Chondrocyte (in vitro differentiated cells): ENCODE measurements at regions not wholly inside any gene's neighbourhood (a gene's known extent, or its start where the extent isn't known, plus 50 kb on each side); places are given as distances from the start of the nearest gene placed in this dataset.

Experiments used
- DNase-seq: peaks from one replicate; pipeline ENCODE4 v3.0.0; 2021; ENCODE audit warnings: mixed read lengths, low spot score
- H3K27ac Mint-ChIP-seq: one replicate; pipeline ENCODE4 v1.8.0; 2021; ENCODE audit warnings: mild to moderate bottlenecking, moderate library complexity, mixed read lengths; ENCODE audit not compliant: unreplicated experiment
- H3K27me3 Mint-ChIP-seq: 2 replicates; pipeline ENCODE4 v1.8.0; 2021; ENCODE audit warnings: low read depth, mixed read lengths
- H3K36me3 Mint-ChIP-seq: 2 replicates; pipeline ENCODE4 v1.8.0; 2021; ENCODE audit warnings: low read depth, mixed read lengths
- H3K4me1 Mint-ChIP-seq: 2 replicates; pipeline ENCODE4 v1.8.0; 2021; ENCODE audit warnings: low read depth, mild to moderate bottlenecking, mixed read lengths
- H3K4me3 Mint-ChIP-seq: one replicate; pipeline ENCODE4 v1.8.0; 2021; ENCODE audit warnings: mild to moderate bottlenecking, moderate library complexity, mixed read lengths; ENCODE audit not compliant: unreplicated experiment
- H3K9me3 Mint-ChIP-seq: 2 replicates; pipeline ENCODE4 v1.8.0; 2021; ENCODE audit warnings: low read depth, mixed read lengths
- CTCF ChIP-seq: fragments of 200-600 bp; sonication (generic); IDR thresholded peaks from 2 replicates; pipeline ENCODE4 v1.5.0; 2021; ENCODE audit warnings: antibody characterized with exemption, mild to moderate bottlenecking, moderate library complexity

- Mint-ChIP-seq H3K4me3 (no peak overlapping the region), H3K36me3 (peaks cover 3% of the 10 kb centered on the region), H3K9me3 (peaks cover 17% of the 10 kb centered on the region), H3K27ac (no peak overlapping the region), H3K4me1 (peaks cover 6% of the 10 kb centered on the region), H3K27me3 (peaks cover 16% of the 10 kb centered on the region)
- no peak for TF ChIP-seq CTCF
- DNase-seq: peak; percentile 62
Observed at GRCh38 chr16:86025706-86026105, 126.7 kb downstream of the IRF8 start.

GRCh38 chr16:86026171-86026910 is 127.4 kb downstream of the IRF8 start:
- Mint-ChIP-seq H3K27me3 (peaks cover 18% of the 10 kb centered on the region), H3K36me3 (peaks cover 3% of the 10 kb centered on the region), H3K9me3 (peaks cover 17% of the 10 kb centered on the region), H3K4me3 (no peak overlapping the region), H3K27ac (no peak overlapping the region), H3K4me1 (peaks cover 6% of the 10 kb centered on the region)
- no peak for TF ChIP-seq CTCF
- peak; percentile 57 for DNase-seq

GRCh38 chr16:86026916-86027315 is 128.0 kb downstream of the IRF8 start:
- no peak overlapping the region for H3K27ac Mint-ChIP-seq
- TF ChIP-seq CTCF: no peak
- H3K27me3 Mint-ChIP-seq: peaks cover 21% of the 10 kb centered on the region
- peaks cover 3% of the 10 kb centered on the region for H3K36me3 Mint-ChIP-seq
- H3K9me3 Mint-ChIP-seq: peaks cover 17% of the 10 kb centered on the region
- H3K4me3 Mint-ChIP-seq: no peak overlapping the region
- peaks cover 6% of the 10 kb centered on the region for H3K4me1 Mint-ChIP-seq
- DNase-seq: peak; percentile 20

GRCh38 chr16:86027373-86028126 is 128.6 kb downstream of the IRF8 start:
- Mint-ChIP-seq H3K27me3 (peaks cover 26% of the 10 kb centered on the region), H3K9me3 (peaks cover 17% of the 10 kb centered on the region), H3K4me3 (no peak overlapping the region), H3K4me1 (peaks cover 6% of the 10 kb centered on the region), H3K36me3 (peaks cover 3% of the 10 kb centered on the region), H3K27ac (no peak overlapping the region)
- peak; percentile 33 for DNase-seq
- no peak for TF ChIP-seq CTCF

GRCh38 chr16:86029131-86029741 is 130.3 kb downstream of the IRF8 start:
- DNase-seq: peak; percentile 60
- H3K4me1 Mint-ChIP-seq: peaks cover 6% of the 10 kb centered on the region
- no peak for TF ChIP-seq CTCF
- peaks cover 9% of the 10 kb centered on the region for H3K9me3 Mint-ChIP-seq
- H3K36me3 Mint-ChIP-seq: peaks cover 3% of the 10 kb centered on the region
- H3K27me3 Mint-ChIP-seq: peaks cover 35% of the 10 kb centered on the region
- no peak overlapping the region for H3K4me3 Mint-ChIP-seq
- no peak overlapping the region for H3K27ac Mint-ChIP-seq
